Esophagus muscularis mucosa (tissue), 4 donors: ENCODE measurements at regions not wholly inside any gene's neighbourhood (a gene's known extent, or its start where the extent isn't known, plus 50 kb on each side); places are given as distances from the start of the nearest gene placed in this dataset.

ENCODE experiments used
- DNase-seq: peaks from one replicate; pipeline ENCODE4 v3.0.0-alpha.2; 2017; ENCODE audit errors: extremely low spot score
- H3K27ac ChIP-seq, 4 donors: fragments of 200-600 bp; sonication (generic); replicated peaks in 1 of 4; 1 replicate in 3 of 4; 2 replicates in 1 of 4; pipeline ENCODE4 v1.5.1; 2016 to 2019; ENCODE audit warnings: mild to moderate bottlenecking in 1 of 4
- H3K27me3 ChIP-seq, 4 donors: fragments of 200-600 bp; sonication (generic); one replicate each; pipeline versions ENCODE4 v1.5.1 to v1.6.0; 2016 to 2019
- H3K36me3 ChIP-seq, 4 donors: fragments of 200-600 bp; sonication (generic); one replicate each; pipeline ENCODE4 v1.5.1; 2016 to 2019
- H3K4me1 ChIP-seq, 4 donors: fragments of 200-600 bp; sonication (generic); one replicate each; pipeline ENCODE4 v1.5.1; 2016 to 2019
- H3K4me3 ChIP-seq, 4 donors: fragments of 200-600 bp; sonication (generic); 1 replicate in 2 of 4; 2 replicates in 2 of 4; pipeline ENCODE4 v1.5.1; 2016 to 2019; ENCODE audit warnings: mild to moderate bottlenecking in 4 of 4, moderate library complexity in 1 of 4
- H3K9me3 ChIP-seq, 4 donors: fragments of 200-600 bp; sonication (generic); 1 replicate in 3 of 4; 2 replicates in 1 of 4; pipeline ENCODE4 v1.5.1; 2016 to 2019
- EP300 ChIP-seq: sonication (generic); formaldehyde crosslinking; IDR thresholded peaks from one replicate; pipeline ENCODE4 v1.6.1; 2017; ENCODE audit warnings: antibody characterized with exemption
- POLR2A ChIP-seq: fragments of 450-650 bp; IDR thresholded peaks from one replicate; pipeline ENCODE4 v1.6.1; 2017; ENCODE audit warnings: antibody characterized with exemption, moderate library complexity, mild to moderate bottlenecking, low read depth
- POLR2AphosphoS5 ChIP-seq, 2 donors: sonication (generic); formaldehyde crosslinking; IDR thresholded peaks; one replicate each; pipeline ENCODE4 v1.6.1; 2017; ENCODE audit warnings: antibody characterized with exemption in 2 of 2
- WGBS: methylation state at CpG from one replicate; pipeline ENCODE4 v1.1.5; 2018; 5-methylcytosine and 5-hydroxymethylcytosine counted together
- intact Hi-C: fragments of 100-400 bp; cut with DNase I; formaldehyde crosslinking; loops from one replicate; pipeline ENCODE4 v1.15.1; 2023
- TF ChIP-seq, protein P1 (sequence below), 3 experiments: fragments of 200-600 bp in 2 of 3; fragments of 450-650 bp in 1 of 3; sonication (generic) in 2 of 3; IDR thresholded peaks; one replicate each; pipeline ENCODE4 v1.5.1; 2017 to 2019; ENCODE audit warnings: antibody characterized with exemption in 3 of 3, mild to moderate bottlenecking in 2 of 3, moderate library complexity in 1 of 3

- peaks cover 0 to 22% (median 7%) of the 10 kb centered on the region in 4 donors for H3K4me1 ChIP-seq
- no peaks in the 10 kb centered on the region for H3K36me3 ChIP-seq
- WGBS, result 75% methylated on average over 7 of the region's 7 CpGs
- intact Hi-C loops, result no loop called here
- peak; percentile 94 for DNase-seq
- no peaks in the 10 kb centered on the region for H3K9me3 ChIP-seq
- no peaks in the 10 kb centered on the region for H3K27me3 ChIP-seq
- TF ChIP-seq EP300, result no peak
- peak; percentile 74 to 75 for TF ChIP-seq POLR2AphosphoS5 (IDR thresholded peaks at IDR 0.05)
- H3K4me3 ChIP-seq, result no peak overlapping the region
- peak overlapping the region; percentile 22 to 52 (median 44) for H3K27ac ChIP-seq
Observed at GRCh38 chr9:16335788-16336580, 534.5 kb downstream of the BNC2 start.

GRCh38 chr9:16336833-16337232 lies 533.6 kb downstream of the BNC2 start:
- Histone ChIP-seq H3K4me3 (no peak overlapping the region), H3K27me3 (no peaks in the 10 kb centered on the region), H3K27ac (peak overlapping the region in 1 of 4 donors; percentile 18), H3K4me1 (peaks cover 0 to 22% (median 7%) of the 10 kb centered on the region in 4 donors), H3K36me3 (no peaks in the 10 kb centered on the region), H3K9me3 (no peaks in the 10 kb centered on the region)
- DNase-seq, result no peak
- TF ChIP-seq EP300, result no peak
- TF ChIP-seq, protein P1, sequence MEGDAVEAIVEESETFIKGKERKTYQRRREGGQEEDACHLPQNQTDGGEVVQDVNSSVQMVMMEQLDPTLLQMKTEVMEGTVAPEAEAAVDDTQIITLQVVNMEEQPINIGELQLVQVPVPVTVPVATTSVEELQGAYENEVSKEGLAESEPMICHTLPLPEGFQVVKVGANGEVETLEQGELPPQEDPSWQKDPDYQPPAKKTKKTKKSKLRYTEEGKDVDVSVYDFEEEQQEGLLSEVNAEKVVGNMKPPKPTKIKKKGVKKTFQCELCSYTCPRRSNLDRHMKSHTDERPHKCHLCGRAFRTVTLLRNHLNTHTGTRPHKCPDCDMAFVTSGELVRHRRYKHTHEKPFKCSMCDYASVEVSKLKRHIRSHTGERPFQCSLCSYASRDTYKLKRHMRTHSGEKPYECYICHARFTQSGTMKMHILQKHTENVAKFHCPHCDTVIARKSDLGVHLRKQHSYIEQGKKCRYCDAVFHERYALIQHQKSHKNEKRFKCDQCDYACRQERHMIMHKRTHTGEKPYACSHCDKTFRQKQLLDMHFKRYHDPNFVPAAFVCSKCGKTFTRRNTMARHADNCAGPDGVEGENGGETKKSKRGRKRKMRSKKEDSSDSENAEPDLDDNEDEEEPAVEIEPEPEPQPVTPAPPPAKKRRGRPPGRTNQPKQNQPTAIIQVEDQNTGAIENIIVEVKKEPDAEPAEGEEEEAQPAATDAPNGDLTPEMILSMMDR (IDR thresholded peaks at IDR 0.05), result no peak
- TF ChIP-seq POLR2AphosphoS5 (IDR thresholded peaks at IDR 0.05), result no peak
- no peak for TF ChIP-seq POLR2A
- 46% methylated on average over 2 of the region's 2 CpGs for WGBS
- intact Hi-C loops, result no loop called here

GRCh38 chr9:16337322-16338029 lies 533.0 kb downstream of the BNC2 start:
- DNase-seq, result no peak
- H3K36me3 ChIP-seq, result no peaks in the 10 kb centered on the region
- WGBS, result 89% methylated on average over 5 of the region's 5 CpGs
- TF ChIP-seq, protein P1 (IDR thresholded peaks at IDR 0.05), result no peak
- TF ChIP-seq EP300 (no peak), POLR2A (no peak), POLR2AphosphoS5 (IDR thresholded peaks at IDR 0.05) (no peak)
- H3K4me1 ChIP-seq, result peaks cover 0 to 26% (median 12%) of the 10 kb centered on the region in 4 donors
- H3K9me3 ChIP-seq, result no peaks in the 10 kb centered on the region
- H3K27ac ChIP-seq, result no peak overlapping the region
- H3K4me3 ChIP-seq, result no peak overlapping the region
- H3K27me3 ChIP-seq, result no peaks in the 10 kb centered on the region
- intact Hi-C loops, result no loop called here

DNA sequence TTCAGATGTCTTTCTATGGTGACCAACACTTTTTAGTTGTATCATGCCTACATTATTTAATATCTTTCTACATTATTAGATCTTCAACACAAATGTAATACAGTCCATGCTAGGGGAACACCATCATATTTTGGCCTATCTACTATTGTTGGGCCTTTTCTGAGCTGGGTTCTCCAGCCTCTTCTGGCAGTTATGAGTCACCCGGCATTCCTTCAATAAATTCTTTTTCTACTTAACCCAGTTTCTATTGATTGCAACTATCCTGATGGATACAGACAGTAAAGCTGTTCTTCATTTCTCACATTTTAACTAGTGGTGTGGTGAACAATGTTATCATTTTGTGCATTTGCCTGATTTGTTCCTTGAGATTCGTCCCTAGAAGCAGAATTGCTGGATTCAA lies 529.3 kb downstream of the BNC2 start:
- Histone ChIP-seq H3K4me1 (peaks cover 16 to 37% (median 23%) of the 10 kb centered on the region in 4 donors), H3K4me3 (no peak overlapping the region), H3K9me3 (no peaks in the 10 kb centered on the region), H3K27ac (no peak overlapping the region), H3K27me3 (no peaks in the 10 kb centered on the region), H3K36me3 (no peaks in the 10 kb centered on the region)
- intact Hi-C loops, result no loop called here
- WGBS, result 80% methylated on average over 2 of the region's 2 CpGs
- TF ChIP-seq, protein P1 (IDR thresholded peaks at IDR 0.05), result no peak
- TF ChIP-seq EP300 (no peak), POLR2A (no peak), POLR2AphosphoS5 (IDR thresholded peaks at IDR 0.05) (no peak)
- no peak for DNase-seq
